Tibial artery (tissue), 4 donors: ENCODE measurements at regions not wholly inside any gene's neighbourhood (a gene's known extent, or its start where the extent isn't known, plus 50 kb on each side); places are given as distances from the start of the nearest gene placed in this dataset.

Experiments used
- DNase-seq, 2 donors: peaks; one replicate each; pipeline ENCODE4 v3.0.0-alpha.2; 2019
- H3K27ac ChIP-seq, 2 donors: fragments of 200-600 bp; sonication (generic) in 1 of 2; 1 replicate in 1 of 2; 2 replicates in 1 of 2; pipeline ENCODE4 v1.5.1; 2018 to 2019; ENCODE audit warnings: mild to moderate bottlenecking in 1 of 2
- H3K27me3 ChIP-seq, 2 donors: fragments of 200-600 bp; sonication (generic) in 1 of 2; one replicate each; pipeline versions ENCODE4 v1.5.1 to v1.6.0; 2016 to 2019
- H3K36me3 ChIP-seq, 3 donors: fragments of 200-600 bp; sonication (generic) in 2 of 3; one replicate each; pipeline ENCODE4 v1.5.1; 2016 to 2019; ENCODE audit warnings: mild to moderate bottlenecking in 2 of 3
- H3K4me1 ChIP-seq, 4 donors: fragments of 200-600 bp; sonication (generic) in 2 of 4; 1 replicate in 3 of 4; 2 replicates in 1 of 4; pipeline ENCODE4 v1.5.1; 2016 to 2019
- H3K4me3 ChIP-seq, 2 donors: fragments of 200-600 bp; sonication (generic) in 1 of 2; 1 replicate in 1 of 2; 2 replicates in 1 of 2; pipeline ENCODE4 v1.5.1; 2018 to 2019; ENCODE audit warnings: mild to moderate bottlenecking in 2 of 2
- H3K9me3 ChIP-seq, 3 donors: fragments of 200-600 bp; sonication (generic) in 1 of 3; one replicate each; pipeline ENCODE4 v1.5.1; 2016 to 2019
- CTCF ChIP-seq, 2 experiments: fragments of 200-600 bp in 1 of 2; fragments of 450-650 bp in 1 of 2; IDR thresholded peaks; one replicate each; pipeline ENCODE4 v1.5.1; 2017 to 2019; ENCODE audit warnings: antibody characterized with exemption in 2 of 2, mild to moderate bottlenecking in 1 of 2, moderate library complexity in 1 of 2
- intact Hi-C: fragments of 100-400 bp; cut with DNase I; formaldehyde crosslinking; loops from one replicate; pipeline ENCODE4 v1.15.0; 2023; ENCODE audit warnings: low total_unique reads

DNA sequence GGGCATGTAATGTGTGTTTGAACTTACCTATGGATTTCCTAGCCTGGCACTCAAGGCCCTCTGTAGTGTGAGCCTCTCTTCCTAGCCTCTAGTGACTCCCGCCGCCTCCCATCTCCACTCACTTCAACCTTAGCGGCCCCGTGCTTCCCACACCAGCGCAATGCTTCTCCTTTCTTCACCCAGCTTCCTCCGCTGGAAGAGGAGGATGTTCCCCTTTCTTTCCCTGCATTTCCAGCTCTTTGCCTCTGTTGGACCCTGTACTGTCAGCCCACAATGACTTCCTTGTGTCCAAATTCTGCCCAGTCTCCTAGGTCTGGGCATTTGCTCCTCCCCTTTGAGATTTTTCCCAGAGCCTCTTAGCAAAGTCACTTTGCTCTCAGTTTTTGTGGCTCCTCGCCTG, 138.1 kb upstream of the IRF2BP2 start:
- no peak for TF ChIP-seq CTCF (IDR thresholded peaks at IDR 0.05)
- no peaks in the 10 kb centered on the region for H3K27me3 ChIP-seq
- no peaks in the 10 kb centered on the region for H3K36me3 ChIP-seq
- H3K4me1 ChIP-seq = peaks cover 0 to 13% (median 11%) of the 10 kb centered on the region in 4 donors
- no peaks in the 10 kb centered on the region for H3K9me3 ChIP-seq
- intact Hi-C loops = no loop called here
- H3K27ac ChIP-seq = no peak overlapping the region
- peak in 1 of 2 donors; percentile 65 for DNase-seq
- H3K4me3 ChIP-seq = no peak overlapping the region

- no peaks in the 10 kb centered on the region for H3K9me3 ChIP-seq
- TF ChIP-seq CTCF (IDR thresholded peaks at IDR 0.05) = no peak
- H3K27ac ChIP-seq = no peak overlapping the region
- H3K4me3 ChIP-seq = no peak overlapping the region
- no peaks in the 10 kb centered on the region for H3K36me3 ChIP-seq
- intact Hi-C loops = no loop called here
- H3K4me1 ChIP-seq = peaks cover 0 to 13% (median 11%) of the 10 kb centered on the region in 4 donors
- H3K27me3 ChIP-seq = no peaks in the 10 kb centered on the region
- DNase-seq = peak in 1 of 2 donors; percentile 58
Measured at GRCh38 chr1:234746798-234747196, 136.8 kb upstream of the IRF2BP2 start.

- H3K4me1 ChIP-seq = peaks cover 0 to 13% (median 11%) of the 10 kb centered on the region in 4 donors
- TF ChIP-seq CTCF (IDR thresholded peaks at IDR 0.05) = no peak
- DNase-seq = no peak
Measured at GRCh38 chr1:234745844-234746797, 136.1 kb upstream of the IRF2BP2 start.

DNA sequence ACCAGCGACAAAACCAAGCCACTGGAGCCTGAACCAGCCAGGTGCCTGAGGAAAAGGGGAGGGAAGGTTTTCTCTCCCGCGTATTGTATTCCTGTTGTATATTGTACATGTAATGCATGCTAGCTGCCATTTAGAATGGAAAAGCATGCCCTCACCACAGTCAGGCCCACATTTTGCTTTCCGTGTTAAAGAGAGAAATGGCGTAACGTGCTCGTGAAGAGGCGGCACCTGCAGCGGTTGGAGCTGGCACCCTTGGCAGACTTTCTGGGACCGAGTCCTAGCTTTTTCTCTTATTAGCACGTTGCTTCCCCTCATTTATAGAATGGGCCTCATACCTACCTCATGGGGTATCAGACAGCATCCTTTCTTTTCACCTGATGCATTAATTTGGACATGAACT, 135.3 kb upstream of the IRF2BP2 start:
- no peak for TF ChIP-seq CTCF (IDR thresholded peaks at IDR 0.05)
- intact Hi-C loops = no loop called here
- Histone ChIP-seq H3K27me3 (no peaks in the 10 kb centered on the region), H3K9me3 (no peaks in the 10 kb centered on the region), H3K36me3 (no peaks in the 10 kb centered on the region), H3K27ac (no peak overlapping the region), H3K4me1 (peaks cover 0 to 13% (median 11%) of the 10 kb centered on the region in 4 donors), H3K4me3 (no peak overlapping the region)
- DNase-seq = no peak

More at GRCh38 chr1:234745844-234746797, 136.1 kb upstream of the IRF2BP2 start:
- H3K4me3 ChIP-seq = no peak overlapping the region
- no peak overlapping the region for H3K27ac ChIP-seq
- H3K36me3 ChIP-seq = no peaks in the 10 kb centered on the region
- no peaks in the 10 kb centered on the region for H3K27me3 ChIP-seq
- H3K9me3 ChIP-seq = no peaks in the 10 kb centered on the region
- intact Hi-C loops = no loop called here

DNA sequence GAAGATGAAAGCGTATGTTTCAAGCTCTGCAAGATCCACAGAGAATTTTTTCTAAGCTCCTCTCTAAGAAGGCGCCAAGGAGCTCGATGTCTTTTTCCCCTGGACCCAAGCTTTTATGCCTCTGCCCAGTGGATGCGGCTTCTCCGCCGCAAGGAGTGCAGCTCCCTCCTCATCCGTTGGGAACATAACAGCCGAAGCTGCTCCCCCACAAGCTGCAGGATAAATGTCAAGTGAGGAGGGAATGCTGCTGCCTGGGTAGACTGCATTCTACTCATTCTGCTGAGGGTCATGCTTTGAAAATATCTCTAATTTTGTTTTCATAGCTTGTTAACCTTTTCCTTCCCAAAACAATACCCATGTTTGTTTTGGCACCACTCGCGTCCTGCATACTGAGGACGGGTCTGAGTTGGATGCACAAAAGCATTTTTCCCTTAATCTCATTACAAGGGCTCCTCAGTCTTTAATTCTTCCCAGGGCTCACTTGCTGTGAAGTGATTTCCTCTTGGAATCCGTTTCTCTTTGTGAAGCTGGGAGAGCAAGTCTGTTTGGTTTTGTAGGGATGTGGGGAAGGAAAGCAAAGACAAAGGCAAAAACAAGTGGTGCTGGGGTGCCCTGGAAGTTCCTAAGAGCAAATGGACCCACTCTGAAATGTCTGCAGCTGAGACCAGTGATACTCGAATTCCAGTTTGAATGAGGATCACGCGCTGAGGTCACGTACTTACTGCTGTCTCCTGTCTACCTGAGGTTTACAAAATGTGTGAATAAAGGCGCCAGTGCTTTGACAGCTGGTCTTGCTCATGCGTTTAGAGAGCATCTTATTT, 134.0 kb upstream of the IRF2BP2 start:
- peak overlapping the region in 1 of 2 donors; percentile 18 for H3K4me3 ChIP-seq
- peaks cover 0 to 13% (median 11%) of the 10 kb centered on the region in 4 donors for H3K4me1 ChIP-seq
- DNase-seq = no peak
- peak overlapping the region; percentile 40 to 55 for H3K27ac ChIP-seq
- H3K9me3 ChIP-seq = no peaks in the 10 kb centered on the region
- no peaks in the 10 kb centered on the region for H3K27me3 ChIP-seq
- no peak for TF ChIP-seq CTCF (IDR thresholded peaks at IDR 0.05)
- intact Hi-C loops = no loop called here
- H3K36me3 ChIP-seq = no peaks in the 10 kb centered on the region
